NOMO-1 (cell line): ENCODE measurements at regions not wholly inside any gene's neighbourhood (a gene's known extent, or its start where the extent isn't known, plus 50 kb on each side); places are given as distances from the start of the nearest gene placed in this dataset.
A peak's percentile ranks its signal among the peaks of the same experiment; 100 is the strongest.

ENCODE experiments used
- DNase-seq, 2 experiments: peaks; one replicate each; lab custom pipeline; 2025; ENCODE audit not compliant: unreplicated experiment in 2 of 2; lab: John Stamatoyannopoulos, UW

DNA sequence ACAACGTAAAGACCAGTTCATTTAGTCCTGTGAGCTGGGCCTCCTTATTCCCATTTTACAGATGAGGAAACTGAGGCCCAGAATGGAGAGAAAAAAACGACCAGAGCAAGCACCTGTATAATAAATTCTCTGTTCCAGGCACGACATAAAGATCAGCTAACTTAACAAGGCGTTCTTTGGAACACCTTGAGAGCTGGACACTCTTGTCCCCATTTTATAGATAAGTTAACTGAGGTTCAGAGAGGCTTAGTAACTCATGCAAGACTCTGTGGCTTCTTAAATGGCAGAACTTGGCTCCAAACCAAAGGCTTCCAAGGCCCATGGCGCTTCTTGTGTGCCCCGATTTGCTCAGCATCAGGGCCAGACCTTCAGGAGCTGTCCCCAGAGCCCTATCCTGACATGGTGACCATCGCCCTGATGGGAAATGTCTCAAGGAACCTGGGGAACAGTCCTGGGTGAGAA, 142.1 kb downstream of the VEGFA start:
- no peak for DNase-seq

DNA sequence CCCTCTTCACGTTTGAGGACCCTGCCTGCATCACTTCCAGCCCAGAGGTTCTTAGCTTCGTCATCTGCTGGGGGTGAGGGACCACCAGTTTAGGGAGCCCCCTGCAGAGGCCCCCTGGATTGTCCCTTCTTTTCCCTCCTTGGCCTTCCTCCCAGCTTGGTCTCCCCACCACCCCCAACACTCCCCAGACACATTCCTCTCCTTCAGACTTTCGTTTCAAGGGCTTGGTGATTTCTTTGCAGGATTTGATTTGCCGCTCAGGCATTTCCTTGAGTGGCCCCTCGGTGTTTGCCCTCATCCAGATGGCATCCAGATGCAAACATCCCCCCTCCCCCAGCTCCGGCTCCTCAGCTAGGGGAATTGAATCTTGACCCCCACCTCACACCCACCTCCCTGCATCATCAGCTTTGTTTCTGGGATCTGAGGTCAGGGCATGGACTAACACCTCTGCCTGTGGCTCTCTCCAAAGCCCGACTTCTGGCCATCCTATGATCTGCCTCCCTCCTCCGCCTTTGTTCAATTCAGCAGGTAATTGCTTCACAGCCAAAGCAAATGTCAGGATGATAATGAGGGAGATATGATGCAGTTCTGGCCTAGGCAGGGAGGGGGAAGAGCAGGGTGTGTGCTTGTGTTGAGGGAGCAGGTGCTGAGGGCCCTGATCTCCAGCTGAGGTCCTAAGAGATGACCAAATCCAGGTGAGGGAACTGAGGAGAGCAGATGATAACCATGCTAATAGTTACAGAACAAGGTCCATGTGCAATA, 141.5 kb downstream of the VEGFA start:
- no peak for DNase-seq

DNA sequence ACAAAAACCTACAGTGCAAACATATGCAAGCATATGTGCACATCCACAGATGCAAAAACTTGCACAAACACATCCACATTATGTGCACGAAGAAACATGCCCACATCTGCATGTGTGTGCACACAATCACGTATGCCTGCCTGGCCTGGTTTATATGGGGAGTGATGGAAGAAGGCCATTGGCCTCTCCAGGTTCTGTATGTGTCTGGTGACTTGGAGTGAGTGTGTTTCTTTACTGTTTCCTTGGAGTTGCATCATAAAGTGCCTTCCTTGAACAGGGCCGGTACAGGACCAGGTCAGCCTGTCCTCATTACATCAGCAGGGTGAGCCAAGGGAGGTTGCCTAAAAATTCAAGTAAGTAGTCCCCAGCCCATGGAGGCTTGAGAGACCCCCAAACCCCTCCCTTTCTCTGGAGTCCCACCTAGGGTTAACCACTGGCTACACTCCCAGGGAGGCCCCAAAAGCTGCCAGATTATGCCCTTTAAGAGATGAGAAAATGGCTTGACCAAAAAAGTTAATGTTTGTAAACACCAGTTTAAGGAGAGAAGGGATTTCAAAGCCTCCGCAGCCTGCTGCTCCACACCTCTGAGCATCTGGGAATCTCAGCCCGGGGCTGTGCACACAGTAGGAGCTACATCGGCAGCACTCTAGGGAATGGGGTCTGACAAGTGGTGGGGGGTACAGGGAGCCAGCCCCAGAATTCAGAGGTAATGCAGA, 140.8 kb downstream of the VEGFA start:
- peak in 1 of 2 experiments; percentile 35 for DNase-seq

DNA sequence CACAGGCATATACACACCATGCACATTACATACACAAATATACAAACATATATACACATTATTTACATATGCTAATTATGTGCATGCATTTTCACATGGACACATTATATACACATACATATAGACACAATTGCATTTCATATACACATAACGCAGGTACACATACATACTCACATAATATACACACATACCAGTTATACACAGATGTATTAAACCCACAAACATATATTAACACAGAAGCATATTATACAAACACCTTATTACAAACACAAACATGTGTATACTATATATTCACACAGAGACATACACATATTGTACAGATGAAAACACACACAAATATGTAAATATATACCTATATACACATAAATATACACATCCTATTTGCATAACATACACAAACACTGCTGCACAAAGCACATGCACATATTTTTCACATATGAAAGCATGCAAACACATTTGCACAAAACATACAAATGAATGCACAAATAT, 140.2 kb downstream of the VEGFA start:
- no peak for DNase-seq

DNA sequence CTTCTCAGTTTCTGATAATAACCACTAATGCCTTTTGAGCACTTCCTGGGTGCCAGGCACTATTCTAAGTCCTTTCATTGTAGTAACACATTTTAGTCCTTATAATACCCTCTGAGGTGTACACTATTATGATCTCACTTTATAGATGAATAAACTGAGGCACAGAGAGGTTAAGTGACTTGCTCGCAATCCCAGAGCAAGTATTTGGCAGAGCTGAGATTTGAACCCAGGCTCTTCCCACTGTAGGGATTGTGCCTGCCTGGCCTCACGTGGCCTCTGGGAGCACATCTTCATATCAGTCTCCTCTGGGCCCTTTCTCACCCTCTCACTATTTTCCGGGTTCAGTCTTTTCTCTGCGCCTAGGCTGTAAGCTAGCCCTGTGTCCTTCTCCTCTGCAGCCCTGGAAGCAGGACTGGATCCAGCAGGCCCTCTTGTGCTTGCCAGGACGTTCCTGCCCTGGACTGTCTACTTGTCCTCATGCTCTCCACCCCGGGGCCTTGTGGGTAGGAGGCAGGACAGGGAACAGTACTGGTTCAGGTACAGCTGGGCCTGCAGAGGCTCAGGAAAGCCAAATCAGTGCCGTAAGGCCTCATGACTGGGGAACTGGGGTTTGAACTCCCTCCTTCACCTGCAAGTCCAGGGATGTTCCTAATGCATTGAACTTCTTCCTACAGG, 139.6 kb downstream of the VEGFA start:
- DNase-seq, result no peak

DNA sequence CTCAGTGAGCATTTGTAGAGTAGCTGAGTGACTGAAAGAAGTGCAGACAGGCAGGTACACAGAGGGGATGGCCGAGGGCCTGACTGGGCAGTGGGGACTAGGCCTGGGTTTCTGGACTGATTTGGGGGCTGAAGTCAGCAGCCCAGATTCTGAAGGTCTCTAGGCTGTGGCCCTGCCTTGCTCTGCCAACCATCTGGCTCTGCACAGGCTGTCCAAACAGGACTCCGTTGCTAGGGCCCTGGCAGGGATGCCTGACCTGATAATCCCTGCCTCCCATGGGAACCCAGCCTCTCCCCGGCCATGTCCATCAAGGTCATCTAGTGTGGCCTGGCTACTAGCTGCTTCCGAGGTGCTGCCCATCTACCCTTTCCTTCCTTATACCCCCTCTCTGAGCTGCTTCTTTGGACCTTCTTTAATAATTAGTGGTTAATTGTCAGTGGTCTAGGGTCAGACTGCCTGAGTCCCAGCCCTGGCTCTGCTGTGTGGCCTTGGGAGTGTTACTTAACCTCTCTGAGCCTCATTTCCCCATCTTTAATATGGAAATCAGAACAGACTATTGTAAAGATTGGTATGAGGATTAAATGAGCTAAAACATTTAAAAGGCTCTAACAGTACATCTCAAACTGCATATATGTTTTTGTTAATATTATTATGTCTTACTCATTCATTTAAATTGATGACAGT, 137.9 kb downstream of the VEGFA start:
- DNase-seq, result no peak

DNA sequence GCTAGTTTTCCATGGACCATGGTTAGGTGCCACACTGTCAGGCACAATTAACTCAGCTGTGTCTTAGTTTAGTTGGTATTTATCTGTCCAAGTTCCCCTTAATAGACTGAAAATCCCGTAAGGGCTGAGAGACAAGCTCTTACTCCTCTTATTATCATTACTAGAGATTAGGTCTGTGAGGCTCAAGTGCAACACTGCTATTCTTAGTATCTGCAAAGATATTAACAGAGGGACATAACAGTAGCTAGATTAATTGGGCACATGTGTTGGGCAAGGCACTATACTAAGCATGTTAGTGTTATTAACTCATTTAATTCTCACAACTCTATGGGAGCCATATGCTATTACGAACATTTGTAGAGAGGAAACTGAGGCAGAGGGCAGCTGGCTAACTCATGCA, 137.3 kb downstream of the VEGFA start:
- no peak for DNase-seq

DNA sequence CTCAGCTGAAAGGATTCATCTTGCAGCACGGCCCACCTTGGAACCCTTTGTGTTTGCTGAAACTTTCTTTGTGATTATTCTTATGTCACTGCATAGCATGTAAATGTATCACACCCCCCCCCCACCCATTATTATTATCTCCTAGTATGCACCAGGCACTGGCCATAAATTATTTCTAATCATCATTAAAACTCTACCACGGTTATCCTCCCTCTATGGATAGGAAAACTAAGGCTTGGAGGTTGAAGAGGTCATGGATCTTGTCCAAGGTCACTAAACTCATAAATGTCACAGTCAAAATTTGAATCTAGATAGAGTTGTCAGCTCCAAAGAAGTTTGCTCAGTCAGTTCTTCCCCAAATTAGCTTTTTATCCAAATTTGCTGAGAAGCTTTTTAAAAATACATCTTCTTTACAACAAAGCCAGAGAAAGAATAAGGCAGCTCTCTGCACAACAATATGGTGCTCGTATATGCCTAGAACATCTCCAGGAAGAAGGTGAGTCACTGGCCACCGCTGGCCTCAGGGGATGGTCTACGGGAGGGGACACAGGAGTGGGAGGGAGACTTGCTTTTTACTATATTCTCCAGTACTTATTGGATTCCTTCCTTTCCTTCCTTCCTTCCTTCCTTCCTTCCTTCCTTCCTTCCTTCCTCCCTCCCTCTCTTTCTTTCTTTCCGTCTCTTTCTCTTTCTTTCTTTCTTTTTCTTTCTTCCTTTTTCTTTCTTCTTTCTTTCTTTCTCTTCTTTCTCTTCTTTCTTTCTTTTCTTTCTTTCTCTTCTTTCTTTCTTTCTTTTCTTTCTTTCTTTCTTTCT, 134.5 kb downstream of the VEGFA start:
- no peak for DNase-seq

DNA sequence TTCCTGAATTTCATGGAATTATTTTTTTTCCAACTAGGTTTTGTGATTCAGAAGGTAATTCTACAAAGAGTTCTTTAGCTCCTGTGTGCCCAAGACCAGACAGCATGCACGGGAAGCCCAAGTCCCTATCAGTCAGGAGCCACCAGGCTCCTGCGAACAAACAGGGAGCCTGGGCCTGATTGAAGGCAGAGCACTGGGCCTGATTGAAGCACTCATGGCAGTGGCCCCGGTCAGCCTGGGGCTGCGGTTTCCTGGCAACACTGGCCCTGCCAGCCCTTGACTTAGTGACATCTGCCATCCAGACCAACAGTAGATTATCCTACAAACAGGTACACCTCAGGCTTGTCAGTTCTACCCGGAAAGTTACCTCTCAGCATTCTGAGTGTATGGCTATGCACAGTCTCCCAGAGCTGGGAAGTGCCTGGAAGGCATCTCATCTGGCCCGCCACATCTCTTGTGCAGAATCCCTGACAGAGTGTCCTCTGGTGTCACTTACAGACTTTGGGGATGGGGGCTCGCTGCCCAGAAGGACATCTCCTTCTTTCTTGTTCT, 133.8 kb downstream of the VEGFA start:
- DNase-seq, result no peak

DNA sequence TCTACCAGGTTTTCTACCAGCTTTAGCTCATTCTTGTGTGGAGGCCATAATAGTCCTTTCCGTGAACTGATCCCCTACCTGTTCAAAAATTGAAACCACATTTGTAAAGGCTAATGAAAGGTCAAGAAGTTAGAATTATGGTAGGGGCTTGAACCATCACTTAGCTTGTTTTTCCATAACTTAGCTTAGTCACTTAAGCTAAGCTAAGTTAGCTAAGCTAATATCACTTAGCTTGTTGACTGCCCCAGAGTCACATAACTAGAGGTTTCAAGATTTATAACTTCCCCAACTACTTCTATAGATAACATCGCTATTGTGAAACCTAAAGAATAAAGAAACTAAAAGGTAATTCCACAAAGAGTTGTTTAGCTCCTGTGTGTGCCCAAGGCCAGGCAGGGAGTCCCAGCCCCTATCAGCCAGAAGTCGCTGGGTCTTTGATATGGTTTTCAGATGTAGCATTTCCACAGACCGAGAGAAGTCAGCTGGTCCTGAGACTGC, 131.8 kb downstream of the VEGFA start:
- peak; percentile 30 to 78 for DNase-seq

DNA sequence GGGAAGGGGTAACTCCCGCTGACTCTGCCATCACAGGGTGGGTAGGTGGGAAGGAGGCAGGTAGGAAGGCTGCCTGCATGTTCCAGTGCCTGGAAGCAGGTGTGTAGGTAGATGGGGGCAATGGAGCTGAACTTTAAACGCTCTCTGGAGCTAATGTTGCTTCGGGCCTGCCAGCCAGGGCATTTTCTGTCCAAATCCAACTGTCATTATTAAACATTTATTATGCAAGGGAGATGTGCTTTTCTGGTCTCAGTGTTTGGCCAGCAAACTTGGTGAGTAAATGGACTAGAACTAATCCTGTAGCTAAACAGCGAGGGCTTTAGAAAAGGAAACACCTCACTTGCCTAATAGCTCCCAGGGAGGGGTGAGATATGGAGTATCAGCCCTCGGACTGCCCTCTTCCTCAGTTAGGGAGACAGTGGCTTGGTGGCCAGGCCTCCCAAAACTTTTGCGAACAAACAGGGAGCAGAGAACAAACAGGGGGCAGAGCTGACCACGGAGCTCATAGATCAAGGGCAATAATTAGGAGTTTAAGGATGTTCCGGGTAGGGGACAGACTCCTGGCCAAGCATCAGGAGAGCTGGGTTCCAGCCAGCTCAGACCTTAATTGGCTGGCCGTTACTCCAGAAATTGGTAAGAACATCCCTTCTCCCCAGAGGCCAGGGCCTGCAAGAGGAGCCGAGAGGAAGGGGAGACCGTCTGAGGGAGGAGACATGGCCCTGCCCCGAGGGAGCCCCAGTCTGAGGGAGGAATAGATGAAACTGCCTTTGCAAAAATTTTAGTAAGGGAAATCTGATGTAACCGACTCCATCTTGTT, 131.1 kb downstream of the VEGFA start:
- DNase-seq, result peak in 1 of 2 experiments; percentile 32

DNA sequence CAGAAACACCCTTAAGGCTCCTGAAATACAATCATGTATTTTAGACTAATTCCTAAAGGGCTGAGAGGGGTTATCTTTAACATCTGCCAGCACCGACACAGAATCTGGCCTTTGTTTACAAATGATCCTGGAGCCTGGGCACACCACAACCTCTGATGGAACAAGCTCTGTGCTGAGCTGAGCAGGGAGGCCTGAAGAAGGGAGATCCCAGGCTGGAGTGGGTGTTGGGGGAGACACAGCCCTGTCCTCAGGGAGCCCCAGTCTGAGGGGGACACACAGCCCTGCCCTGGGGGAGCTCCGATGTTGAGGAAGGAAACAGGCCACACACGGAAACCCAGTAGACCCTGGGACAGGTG, 130.5 kb downstream of the VEGFA start:
- no peak for DNase-seq

DNA sequence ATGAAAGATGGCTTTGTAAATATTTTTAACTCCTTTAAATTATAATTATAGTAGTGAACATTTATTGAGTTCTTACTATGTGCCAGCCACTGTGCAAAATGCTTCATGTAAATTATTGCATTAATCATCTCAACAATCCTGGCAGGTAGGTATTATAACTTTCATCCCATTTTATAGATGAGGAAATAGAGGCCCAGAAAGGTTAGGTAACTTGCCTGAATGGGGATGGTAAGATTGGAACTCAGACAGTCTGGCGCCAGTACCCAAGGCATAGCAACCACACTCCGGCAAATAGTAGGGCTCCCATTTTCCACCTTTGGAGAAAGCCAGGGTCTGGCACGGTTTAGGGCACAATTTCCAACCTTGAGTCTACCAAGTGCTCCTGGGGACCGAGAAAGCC, 129.8 kb downstream of the VEGFA start:
- no peak for DNase-seq

DNA sequence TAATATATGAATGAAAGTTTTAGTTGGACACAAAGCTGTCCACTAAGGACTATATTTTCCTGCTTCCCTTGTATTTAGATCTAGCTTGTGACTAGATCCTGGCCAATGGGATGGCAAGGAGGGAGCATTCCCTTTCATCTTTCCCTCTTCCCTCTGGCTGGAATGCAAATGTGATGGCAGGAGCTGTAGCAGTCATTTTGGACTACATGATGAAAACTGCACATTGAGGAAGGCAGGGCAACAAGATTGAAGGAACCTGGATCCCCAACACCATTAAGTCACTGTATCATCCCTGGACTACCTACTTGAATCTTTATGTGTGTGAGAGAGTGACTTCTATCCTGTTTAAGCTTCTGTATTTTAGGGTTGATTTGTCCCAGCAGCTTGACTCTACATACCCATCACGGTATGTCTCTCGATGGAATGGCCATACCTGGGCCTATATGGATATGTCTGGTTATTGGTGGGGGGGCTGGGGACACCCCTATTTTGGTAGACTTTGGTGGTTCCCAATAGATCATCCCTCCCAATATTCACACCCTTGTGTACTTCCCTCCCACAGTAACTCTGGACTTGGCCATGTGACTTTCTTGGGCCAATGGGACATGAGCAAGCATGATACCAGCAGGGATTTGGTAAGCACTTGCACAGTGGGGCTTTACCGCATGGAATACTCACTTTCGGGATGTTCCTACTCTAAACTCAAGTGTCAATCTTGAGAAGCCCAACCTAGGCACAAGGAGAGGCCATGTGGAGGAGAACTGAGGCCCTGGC, 128.5 kb downstream of the VEGFA start:
- DNase-seq, result no peak

DNA sequence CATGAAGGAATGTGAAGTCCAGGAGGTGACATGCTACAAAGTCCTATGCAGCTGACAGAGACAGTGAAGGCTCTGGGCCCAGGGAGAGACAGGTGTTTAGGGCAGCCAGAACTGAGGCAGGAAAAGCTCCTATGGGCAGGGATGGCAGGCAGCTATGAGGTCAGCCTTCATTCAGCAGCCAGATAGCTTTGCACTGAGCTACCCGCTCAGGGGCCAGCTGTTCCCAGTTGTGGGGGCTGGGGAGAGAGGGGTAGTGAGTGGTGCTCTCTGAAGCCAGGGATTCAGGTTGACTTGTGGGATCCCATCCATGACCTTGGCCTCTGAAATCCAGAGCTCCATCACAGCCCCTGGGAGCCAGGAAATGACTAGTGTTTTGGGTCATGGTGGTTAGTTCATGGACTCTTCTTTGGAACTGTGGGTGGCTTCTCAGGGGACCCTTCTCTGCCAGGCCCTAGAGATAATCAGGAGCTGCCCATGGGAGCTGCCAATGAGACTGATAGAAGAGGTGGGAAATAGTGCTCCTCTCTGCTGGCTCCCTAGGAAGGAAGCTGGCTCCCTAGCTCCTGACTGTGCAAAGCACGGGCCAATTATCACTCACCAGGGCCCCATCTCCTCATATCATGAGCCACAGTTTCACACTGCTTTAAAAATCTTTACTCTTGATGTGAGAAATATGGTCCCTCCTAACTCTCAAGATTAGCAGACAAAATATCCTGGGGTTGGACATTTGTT, 127.7 kb downstream of the VEGFA start:
- no peak for DNase-seq

DNA sequence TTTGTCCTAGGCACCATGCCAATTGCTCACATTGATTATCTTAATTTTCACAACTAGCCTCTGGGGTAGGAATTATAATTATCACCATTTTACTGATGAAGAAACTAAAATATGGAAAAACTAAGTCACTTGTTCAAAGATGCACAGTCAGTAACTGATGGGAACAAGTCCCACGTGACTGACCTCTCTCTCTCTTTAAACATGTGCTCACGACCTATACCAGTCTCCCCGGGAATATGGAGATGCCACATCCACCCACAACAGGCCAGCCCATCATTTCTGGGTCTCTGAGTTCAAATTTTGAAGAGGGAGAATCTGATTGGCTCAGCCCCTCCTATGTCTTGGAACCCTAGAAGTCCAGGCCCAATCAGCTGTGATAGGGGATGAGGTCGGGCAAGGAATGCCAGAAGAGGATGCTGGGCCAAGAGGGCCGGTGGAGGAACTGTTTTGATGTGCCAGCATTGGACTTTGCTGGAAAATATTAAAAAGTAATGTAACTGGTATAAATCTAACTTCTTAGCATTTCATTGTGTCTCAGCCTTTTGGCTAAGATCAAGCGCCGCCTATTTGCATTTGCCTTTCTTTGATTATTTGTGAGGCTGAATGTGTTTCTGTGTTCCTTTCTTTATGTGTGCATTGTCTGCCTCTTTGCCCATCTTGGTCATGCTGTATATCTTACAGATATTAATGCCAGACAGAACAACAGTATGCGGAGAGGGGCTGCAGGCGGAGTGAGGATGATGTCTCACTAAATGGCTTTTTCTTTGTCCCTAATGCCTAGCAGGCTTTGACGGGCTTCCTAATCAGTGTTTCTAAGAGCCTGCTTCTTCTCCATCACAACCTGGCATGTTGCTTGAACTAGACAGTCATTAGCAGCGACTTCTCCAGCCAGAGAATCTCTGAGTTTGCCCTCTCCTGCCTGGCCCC, 126.6 kb downstream of the VEGFA start:
- DNase-seq, result no peak
